Ovary (tissue), 3 donors: ENCODE measurements at regions not wholly inside any gene's neighbourhood (a gene's known extent, or its start where the extent isn't known, plus 50 kb on each side); places are given as distances from the start of the nearest gene placed in this dataset.

ENCODE experiments used
- EP300 ChIP-seq: sonication (generic); formaldehyde crosslinking; IDR thresholded peaks from one replicate; pipeline ENCODE4 v1.6.1; 2017; ENCODE audit warnings: antibody characterized with exemption
- POLR2A ChIP-seq: fragments of 450-650 bp; IDR thresholded peaks from one replicate; pipeline ENCODE4 v1.6.1; 2017; ENCODE audit warnings: antibody characterized with exemption, mild to moderate bottlenecking, moderate library complexity
- TF ChIP-seq, protein P1 (sequence below), 3 donors: fragments of 450-650 bp in 2 of 3; fragments of 200-600 bp in 1 of 3; IDR thresholded peaks; one replicate each; pipeline versions ENCODE4 v1.5.1 to v1.8.0; 2016 to 2022; ENCODE audit warnings: antibody characterized with exemption in 3 of 3, mild to moderate bottlenecking in 1 of 3
- donor health status: DM: no; HTN: no; CAD: no.

GRCh38 chr1:80495806-80496205 lies 1304.9 kb upstream of the ADGRL2 start:
- TF ChIP-seq, protein P1, sequence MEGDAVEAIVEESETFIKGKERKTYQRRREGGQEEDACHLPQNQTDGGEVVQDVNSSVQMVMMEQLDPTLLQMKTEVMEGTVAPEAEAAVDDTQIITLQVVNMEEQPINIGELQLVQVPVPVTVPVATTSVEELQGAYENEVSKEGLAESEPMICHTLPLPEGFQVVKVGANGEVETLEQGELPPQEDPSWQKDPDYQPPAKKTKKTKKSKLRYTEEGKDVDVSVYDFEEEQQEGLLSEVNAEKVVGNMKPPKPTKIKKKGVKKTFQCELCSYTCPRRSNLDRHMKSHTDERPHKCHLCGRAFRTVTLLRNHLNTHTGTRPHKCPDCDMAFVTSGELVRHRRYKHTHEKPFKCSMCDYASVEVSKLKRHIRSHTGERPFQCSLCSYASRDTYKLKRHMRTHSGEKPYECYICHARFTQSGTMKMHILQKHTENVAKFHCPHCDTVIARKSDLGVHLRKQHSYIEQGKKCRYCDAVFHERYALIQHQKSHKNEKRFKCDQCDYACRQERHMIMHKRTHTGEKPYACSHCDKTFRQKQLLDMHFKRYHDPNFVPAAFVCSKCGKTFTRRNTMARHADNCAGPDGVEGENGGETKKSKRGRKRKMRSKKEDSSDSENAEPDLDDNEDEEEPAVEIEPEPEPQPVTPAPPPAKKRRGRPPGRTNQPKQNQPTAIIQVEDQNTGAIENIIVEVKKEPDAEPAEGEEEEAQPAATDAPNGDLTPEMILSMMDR (IDR thresholded peaks at IDR 0.05), result no peak
- TF ChIP-seq EP300 (no peak), POLR2A (no peak)
